NB4 (cell line): ENCODE measurements at regions not wholly inside any gene's neighbourhood (a gene's known extent, or its start where the extent isn't known, plus 50 kb on each side); places are given as distances from the start of the nearest gene placed in this dataset.
"Not testable (repeated sequence)": the region's sequence is repeated elsewhere in the genome, so short reads cannot be mapped to it uniquely, and the experiment has no call there.

Source experiments
- DNase-seq: peaks from one replicate; pipeline ENCODE4 v3.0.0; 2010; ENCODE audit warnings: low read depth
- H3K4me3 ChIP-seq: one replicate; pipeline ENCODE4 v1.5.1; 2011; ENCODE audit warnings: mild to moderate bottlenecking, low read depth, low read length, moderate library complexity
- CTCF ChIP-seq: IDR thresholded peaks from one replicate; pipeline ENCODE4 v1.5.1; 2012; ENCODE audit warnings: low read depth, low read length
- MAX ChIP-seq: IDR thresholded peaks from 2 replicates; pipeline ENCODE4 v1.6.1; 2011; ENCODE audit warnings: low read depth, low read length
- MYC ChIP-seq: IDR thresholded peaks from 2 replicates; pipeline ENCODE4 v1.6.1; 2011; ENCODE audit warnings: low read depth, low read length
- POLR2A ChIP-seq: IDR thresholded peaks from 2 replicates; pipeline ENCODE4 v1.6.1; 2011; ENCODE audit warnings: mild to moderate bottlenecking; ENCODE audit not compliant: insufficient read length; ENCODE audit errors: extremely low read depth

GRCh38 chr3:79968418-79968817 is 200.6 kb upstream of the ROBO1 start:
- TF ChIP-seq MAX (no peak), CTCF (no peak), MYC (no peak)
- no peak for DNase-seq

GRCh38 chr3:79960594-79960993 is 192.8 kb upstream of the ROBO1 start:
- no peak overlapping the region for H3K4me3 ChIP-seq
- TF ChIP-seq MAX, result no peak
- no peak for TF ChIP-seq CTCF
- no peak for TF ChIP-seq POLR2A
- no peak for TF ChIP-seq MYC
- DNase-seq, result no peak

More at GRCh38 chr3:79968418-79968817, 200.6 kb upstream of the ROBO1 start:
- no peak overlapping the region for H3K4me3 ChIP-seq

- no peak overlapping the region for H3K4me3 ChIP-seq
- TF ChIP-seq MYC (no peak), MAX (no peak), POLR2A (no peak), CTCF (no peak)
- DNase-seq, result no peak
Measured at GRCh38 chr3:79957066-79957465, 189.3 kb upstream of the ROBO1 start.

GRCh38 chr3:79954756-79955155 is 187.0 kb upstream of the ROBO1 start:
- TF ChIP-seq CTCF, result no peak
- TF ChIP-seq MYC, result no peak
- TF ChIP-seq MAX, result no peak
- no peak for TF ChIP-seq POLR2A
- no peak for DNase-seq
- H3K4me3 ChIP-seq, result no peak overlapping the region

GRCh38 chr3:79953591-79954101 is 185.8 kb upstream of the ROBO1 start:
- H3K4me3 ChIP-seq, result no peak overlapping the region
- no peak for DNase-seq
- TF ChIP-seq MAX, result no peak
- TF ChIP-seq POLR2A, result no peak
- TF ChIP-seq MYC, result no peak
- TF ChIP-seq CTCF, result no peak

- not testable (repeated sequence) for DNase-seq, H3K4me3 ChIP-seq
Measured at GRCh38 chr3:79951426-79951825, 183.6 kb upstream of the ROBO1 start.
